GM12873 (cell line): ENCODE measurements at regions not wholly inside any gene's neighbourhood (a gene's known extent, or its start where the extent isn't known, plus 50 kb on each side); places are given as distances from the start of the nearest gene placed in this dataset.

Experiments used
- TF ChIP-seq, protein P1 (sequence below): IDR thresholded peaks from 2 replicates; pipeline ENCODE4 v1.5.1; 2012; ENCODE audit warnings: low read depth, mild to moderate bottlenecking, moderate library complexity, low read length, control low read depth; ENCODE audit not compliant: insufficient read depth; ENCODE audit errors: missing control alignments

GRCh38 chr10:21032587-21033319, 135.6 kb upstream of the NEBL start:
- TF ChIP-seq, protein P1, sequence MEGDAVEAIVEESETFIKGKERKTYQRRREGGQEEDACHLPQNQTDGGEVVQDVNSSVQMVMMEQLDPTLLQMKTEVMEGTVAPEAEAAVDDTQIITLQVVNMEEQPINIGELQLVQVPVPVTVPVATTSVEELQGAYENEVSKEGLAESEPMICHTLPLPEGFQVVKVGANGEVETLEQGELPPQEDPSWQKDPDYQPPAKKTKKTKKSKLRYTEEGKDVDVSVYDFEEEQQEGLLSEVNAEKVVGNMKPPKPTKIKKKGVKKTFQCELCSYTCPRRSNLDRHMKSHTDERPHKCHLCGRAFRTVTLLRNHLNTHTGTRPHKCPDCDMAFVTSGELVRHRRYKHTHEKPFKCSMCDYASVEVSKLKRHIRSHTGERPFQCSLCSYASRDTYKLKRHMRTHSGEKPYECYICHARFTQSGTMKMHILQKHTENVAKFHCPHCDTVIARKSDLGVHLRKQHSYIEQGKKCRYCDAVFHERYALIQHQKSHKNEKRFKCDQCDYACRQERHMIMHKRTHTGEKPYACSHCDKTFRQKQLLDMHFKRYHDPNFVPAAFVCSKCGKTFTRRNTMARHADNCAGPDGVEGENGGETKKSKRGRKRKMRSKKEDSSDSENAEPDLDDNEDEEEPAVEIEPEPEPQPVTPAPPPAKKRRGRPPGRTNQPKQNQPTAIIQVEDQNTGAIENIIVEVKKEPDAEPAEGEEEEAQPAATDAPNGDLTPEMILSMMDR = no peak

GRCh38 chr10:21031232-21031795, 134.2 kb upstream of the NEBL start:
- TF ChIP-seq, protein P1 = no peak

GRCh38 chr10:21030091-21030490, 133.0 kb upstream of the NEBL start:
- TF ChIP-seq, protein P1 = no peak

- TF ChIP-seq, protein P1 = no peak
These were observed 125.7 kb upstream of the NEBL start for GRCh38 chr10:21022821-21023220.

DNA sequence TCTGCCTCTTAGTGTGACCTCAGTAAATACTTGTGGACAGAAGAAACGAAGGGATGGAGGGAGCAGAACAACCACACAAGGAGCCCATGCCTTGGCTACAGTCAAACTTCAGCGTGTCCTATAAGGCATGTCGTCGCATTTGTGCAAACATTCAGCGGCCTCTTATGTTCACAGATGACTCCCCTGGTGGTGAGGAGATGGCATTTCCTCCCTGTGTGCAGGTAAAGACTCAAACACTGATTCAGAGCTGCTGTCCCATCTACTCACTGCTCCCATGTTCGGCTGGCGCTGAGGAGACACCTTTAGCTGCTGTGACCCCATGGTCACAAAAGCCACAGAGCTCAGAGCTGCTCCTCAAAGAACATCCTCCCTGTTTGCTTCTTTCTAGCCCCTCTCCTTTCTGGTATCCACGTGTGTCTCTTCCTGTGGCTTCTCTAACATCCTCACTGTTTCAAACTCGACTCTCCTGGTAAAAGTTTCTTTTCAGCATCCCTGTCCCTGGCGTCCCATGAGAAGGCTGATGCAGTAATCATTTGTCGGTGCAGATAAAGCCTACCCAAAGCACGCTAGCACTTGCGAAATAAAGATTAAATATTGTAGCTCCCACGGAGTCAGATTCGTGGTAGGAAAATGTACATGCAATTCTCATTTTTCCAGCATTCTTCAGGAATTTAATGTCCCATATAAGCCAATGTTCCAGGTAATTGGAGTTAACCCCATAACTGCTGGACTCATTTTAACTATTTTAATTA, 124.9 kb upstream of the NEBL start:
- TF ChIP-seq, protein P1 = peak; percentile 46

DNA sequence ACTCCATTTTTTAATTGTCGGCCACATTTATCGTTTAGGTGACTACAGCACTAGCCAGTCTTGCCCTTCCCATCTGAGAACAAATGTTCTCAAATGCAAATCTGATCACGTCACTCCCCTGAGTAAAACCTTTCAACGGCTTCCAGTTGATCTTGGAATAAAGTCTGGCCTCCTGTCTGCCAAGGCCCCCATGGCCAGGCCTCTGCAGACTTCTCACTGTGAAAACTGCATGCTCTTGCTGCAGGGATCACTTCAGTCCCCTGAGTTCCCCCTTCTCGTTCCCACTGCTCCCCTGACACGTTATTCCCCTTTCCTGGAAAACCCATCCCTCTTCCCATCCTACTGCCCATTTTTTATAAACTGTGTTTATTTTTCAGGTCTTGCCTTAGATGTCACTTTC, 124.1 kb upstream of the NEBL start:
- TF ChIP-seq, protein P1 = no peak

GRCh38 chr10:21020545-21020944, 123.4 kb upstream of the NEBL start:
- TF ChIP-seq, protein P1 = peak; percentile 78
